Activated CD4-positive, alpha-beta T cell treated with anti-CD3 and anti-CD28 coated beads, Interleukin-2, amount 10 ng/mL, durations not matched to agents 24 days and 14 days (primary cell): ENCODE measurements at regions not wholly inside any gene's neighbourhood (a gene's known extent, or its start where the extent isn't known, plus 50 kb on each side); places are given as distances from the start of the nearest gene placed in this dataset.

Experiments used
- DNase-seq: peaks from one replicate; pipeline ENCODE4 v3.0.0; 2022
- H3K27ac Mint-ChIP-seq: one replicate; pipeline ENCODE4 v1.8.0; 2022; ENCODE audit warnings: mild to moderate bottlenecking, mixed read lengths
- H3K27me3 Mint-ChIP-seq: one replicate; pipeline ENCODE4 v1.8.0; 2022; ENCODE audit warnings: mixed read lengths
- H3K36me3 Mint-ChIP-seq: one replicate; pipeline ENCODE4 v1.8.0; 2022; ENCODE audit warnings: low read depth, mild to moderate bottlenecking, mixed read lengths
- H3K4me1 Mint-ChIP-seq: one replicate; pipeline ENCODE4 v1.8.0; 2021; ENCODE audit warnings: mixed read lengths
- H3K4me3 Mint-ChIP-seq: one replicate; pipeline ENCODE4 v1.8.0; 2022; ENCODE audit warnings: mild to moderate bottlenecking, moderate library complexity, mixed read lengths
- H3K9me3 Mint-ChIP-seq: one replicate; pipeline ENCODE4 v1.8.0; 2021; ENCODE audit warnings: mixed read lengths
- intact Hi-C: fragments of 100-400 bp; cut with micrococcal nuclease; formaldehyde crosslinking; loops from one replicate; pipeline ENCODE4 v1.15.1; 2023

- DNase-seq = no peak
- intact Hi-C loops = no loop called here
- H3K4me1 Mint-ChIP-seq = no peaks in the 10 kb centered on the region
- no peak overlapping the region for H3K27ac Mint-ChIP-seq
- H3K4me3 Mint-ChIP-seq = no peak overlapping the region
- no peaks in the 10 kb centered on the region for H3K36me3 Mint-ChIP-seq
- no peaks in the 10 kb centered on the region for H3K9me3 Mint-ChIP-seq
- H3K27me3 Mint-ChIP-seq = peaks cover 23% of the 10 kb centered on the region
These were observed 95.3 kb upstream of the USP47 start for GRCh38 chr11:11746449-11746848.

GRCh38 chr11:11743216-11743615 lies 98.6 kb upstream of the USP47 start:
- no peak for DNase-seq
- H3K27ac Mint-ChIP-seq = no peak overlapping the region
- no peaks in the 10 kb centered on the region for H3K4me1 Mint-ChIP-seq
- peaks cover 23% of the 10 kb centered on the region for H3K27me3 Mint-ChIP-seq
- no peaks in the 10 kb centered on the region for H3K36me3 Mint-ChIP-seq
- no peaks in the 10 kb centered on the region for H3K9me3 Mint-ChIP-seq
- intact Hi-C loops = no loop called here
- no peak overlapping the region for H3K4me3 Mint-ChIP-seq

- H3K4me3 Mint-ChIP-seq = no peak overlapping the region
- intact Hi-C loops = no loop called here
- no peaks in the 10 kb centered on the region for H3K9me3 Mint-ChIP-seq
- H3K27me3 Mint-ChIP-seq = peaks cover 26% of the 10 kb centered on the region
- H3K27ac Mint-ChIP-seq = no peak overlapping the region
- H3K36me3 Mint-ChIP-seq = no peaks in the 10 kb centered on the region
- no peak for DNase-seq
- H3K4me1 Mint-ChIP-seq = no peaks in the 10 kb centered on the region
These were observed 99.3 kb upstream of the USP47 start for GRCh38 chr11:11742486-11742885.

- intact Hi-C loops = no loop called here
- H3K4me3 Mint-ChIP-seq = no peak overlapping the region
These were observed 100.9 kb upstream of the USP47 start for GRCh38 chr11:11740836-11741235.

GRCh38 chr11:11740073-11740702 lies 101.6 kb upstream of the USP47 start:
- Mint-ChIP-seq H3K4me1 (no peaks in the 10 kb centered on the region), H3K4me3 (no peak overlapping the region), H3K9me3 (no peaks in the 10 kb centered on the region), H3K27ac (no peak overlapping the region), H3K27me3 (peaks cover 18% of the 10 kb centered on the region), H3K36me3 (no peaks in the 10 kb centered on the region)
- DNase-seq = no peak
- intact Hi-C loops = no loop called here

More at GRCh38 chr11:11740836-11741235, 100.9 kb upstream of the USP47 start:
- Mint-ChIP-seq H3K4me1 (no peaks in the 10 kb centered on the region), H3K27ac (no peak overlapping the region), H3K36me3 (no peaks in the 10 kb centered on the region), H3K27me3 (peaks cover 22% of the 10 kb centered on the region), H3K9me3 (no peaks in the 10 kb centered on the region)
- DNase-seq = no peak

GRCh38 chr11:11738370-11738769 lies 103.4 kb upstream of the USP47 start:
- DNase-seq = no peak
- H3K27ac Mint-ChIP-seq = no peak overlapping the region
- no peaks in the 10 kb centered on the region for H3K9me3 Mint-ChIP-seq
- peaks cover 18% of the 10 kb centered on the region for H3K27me3 Mint-ChIP-seq
- no peaks in the 10 kb centered on the region for H3K4me1 Mint-ChIP-seq
- no peak overlapping the region for H3K4me3 Mint-ChIP-seq
- intact Hi-C loops = no loop called here
- H3K36me3 Mint-ChIP-seq = no peaks in the 10 kb centered on the region

GRCh38 chr11:11735586-11735985 lies 106.2 kb upstream of the USP47 start:
- no peaks in the 10 kb centered on the region for H3K4me1 Mint-ChIP-seq
- H3K27me3 Mint-ChIP-seq = peaks cover 17% of the 10 kb centered on the region
- intact Hi-C loops = no loop called here
- no peak overlapping the region for H3K4me3 Mint-ChIP-seq
- H3K36me3 Mint-ChIP-seq = no peaks in the 10 kb centered on the region
- no peak overlapping the region for H3K27ac Mint-ChIP-seq
- no peaks in the 10 kb centered on the region for H3K9me3 Mint-ChIP-seq
- no peak for DNase-seq

- Mint-ChIP-seq H3K9me3 (no peaks in the 10 kb centered on the region), H3K4me1 (no peaks in the 10 kb centered on the region), H3K36me3 (no peaks in the 10 kb centered on the region), H3K4me3 (no peak overlapping the region), H3K27me3 (peaks cover 14% of the 10 kb centered on the region), H3K27ac (no peak overlapping the region)
- intact Hi-C loops = no loop called here
- DNase-seq = no peak
These were observed 108.5 kb upstream of the USP47 start for GRCh38 chr11:11733246-11733747.

GRCh38 chr11:11732116-11732515 lies 109.7 kb upstream of the USP47 start:
- Mint-ChIP-seq H3K27me3 (peaks cover 11% of the 10 kb centered on the region), H3K4me3 (no peak overlapping the region), H3K9me3 (no peaks in the 10 kb centered on the region), H3K36me3 (no peaks in the 10 kb centered on the region), H3K4me1 (no peaks in the 10 kb centered on the region), H3K27ac (no peak overlapping the region)
- intact Hi-C loops = no loop called here
- DNase-seq = no peak

- H3K9me3 Mint-ChIP-seq = no peaks in the 10 kb centered on the region
- intact Hi-C loops = no loop called here
- peaks cover 11% of the 10 kb centered on the region for H3K27me3 Mint-ChIP-seq
- H3K4me1 Mint-ChIP-seq = no peaks in the 10 kb centered on the region
- no peak for DNase-seq
- H3K36me3 Mint-ChIP-seq = no peaks in the 10 kb centered on the region
- no peak overlapping the region for H3K27ac Mint-ChIP-seq
- H3K4me3 Mint-ChIP-seq = no peak overlapping the region
These were observed 109.7 kb upstream of the GALNT18 start for GRCh38 chr11:11731311-11732083.

GRCh38 chr11:11728386-11728785 lies 106.6 kb upstream of the GALNT18 start:
- no peaks in the 10 kb centered on the region for H3K36me3 Mint-ChIP-seq

GRCh38 chr11:11725438-11725837 lies 103.6 kb upstream of the GALNT18 start:
- H3K36me3 Mint-ChIP-seq = no peaks in the 10 kb centered on the region
- peaks cover 2% of the 10 kb centered on the region for H3K27me3 Mint-ChIP-seq
- DNase-seq = no peak
- H3K4me1 Mint-ChIP-seq = no peaks in the 10 kb centered on the region
- H3K27ac Mint-ChIP-seq = no peak overlapping the region
- intact Hi-C loops = no loop called here
- H3K9me3 Mint-ChIP-seq = no peaks in the 10 kb centered on the region
- H3K4me3 Mint-ChIP-seq = no peak overlapping the region

More at GRCh38 chr11:11728386-11728785, 106.6 kb upstream of the GALNT18 start:
- peaks cover 5% of the 10 kb centered on the region for H3K27me3 Mint-ChIP-seq
- H3K4me1 Mint-ChIP-seq = no peaks in the 10 kb centered on the region
- H3K9me3 Mint-ChIP-seq = no peaks in the 10 kb centered on the region
- H3K27ac Mint-ChIP-seq = no peak overlapping the region
- no peak for DNase-seq
- no peak overlapping the region for H3K4me3 Mint-ChIP-seq
- intact Hi-C loops = no loop called here

- no peak overlapping the region for H3K27ac Mint-ChIP-seq
- DNase-seq = no peak
- H3K4me3 Mint-ChIP-seq = no peak overlapping the region
These were observed 103.2 kb upstream of the GALNT18 start for GRCh38 chr11:11724994-11725393.

GRCh38 chr11:11722861-11723260 lies 101.1 kb upstream of the GALNT18 start:
- Mint-ChIP-seq H3K27ac (no peak overlapping the region), H3K27me3 (peaks cover 2% of the 10 kb centered on the region), H3K9me3 (no peaks in the 10 kb centered on the region), H3K36me3 (no peaks in the 10 kb centered on the region), H3K4me3 (no peak overlapping the region), H3K4me1 (no peaks in the 10 kb centered on the region)
- intact Hi-C loops = no loop called here
- DNase-seq = no peak

More at GRCh38 chr11:11724994-11725393, 103.2 kb upstream of the GALNT18 start:
- no peaks in the 10 kb centered on the region for H3K36me3 Mint-ChIP-seq
- intact Hi-C loops = no loop called here
- no peaks in the 10 kb centered on the region for H3K4me1 Mint-ChIP-seq
- peaks cover 2% of the 10 kb centered on the region for H3K27me3 Mint-ChIP-seq
- no peaks in the 10 kb centered on the region for H3K9me3 Mint-ChIP-seq
